GM12892 (cell line): ENCODE measurements at regions not wholly inside any gene's neighbourhood (a gene's known extent, or its start where the extent isn't known, plus 50 kb on each side); places are given as distances from the start of the nearest gene placed in this dataset.

Experiments used
- POLR2A ChIP-seq: IDR thresholded peaks from 2 replicates; pipeline ENCODE4 v1.6.1; 2011; ENCODE audit warnings: low read depth, low read length, control low read depth
- POLR2AphosphoS5 ChIP-seq: IDR thresholded peaks from 2 replicates; pipeline ENCODE4 v1.6.1; 2011; ENCODE audit warnings: low read depth, low read length, control low read depth

- TF ChIP-seq POLR2A (no peak), POLR2AphosphoS5 (no peak)
Observed at GRCh38 chr18:8474661-8475060, 134.6 kb upstream of the RAB12 start.
